GM21737 (cell line): ENCODE measurements at regions not wholly inside any gene's neighbourhood (a gene's known extent, or its start where the extent isn't known, plus 50 kb on each side); places are given as distances from the start of the nearest gene placed in this dataset.
"Not testable (repeated sequence)": the region's sequence is repeated elsewhere in the genome, so short reads cannot be mapped to it uniquely, and the experiment has no call there.

Experiments
- ATAC-seq: cut with Tn5 transposase; IDR thresholded peaks from one replicate; pipeline ENCODE4 v1.9.1; 2021; ENCODE audit warnings: mild to moderate bottlenecking, moderate library complexity; ENCODE audit not compliant: unreplicated experiment

GRCh38 chr13:56736966-56737365 lies 403.8 kb upstream of the PRR20A start:
- no peak for ATAC-seq

GRCh38 chr13:56752636-56753035 lies 388.1 kb upstream of the PRR20A start:
- ATAC-seq = no peak

GRCh38 chr13:56755181-56755935 lies 385.4 kb upstream of the PRR20A start:
- ATAC-seq = no peak

- not testable (repeated sequence) for ATAC-seq
These were observed 377.4 kb upstream of the PRR20A start for GRCh38 chr13:56763333-56763732.

- ATAC-seq = no peak
These were observed 367.6 kb upstream of the PRR20A start for GRCh38 chr13:56773148-56773547.

- ATAC-seq = no peak
These were observed 351.2 kb upstream of the PRR20A start for GRCh38 chr13:56789527-56789926.

- ATAC-seq = no peak
These were observed 303.6 kb upstream of the PRR20A start for GRCh38 chr13:56837161-56837560.

- no peak for ATAC-seq
These were observed 289.9 kb upstream of the PRR20A start for GRCh38 chr13:56850852-56851251.

- no peak for ATAC-seq
These were observed 279.2 kb upstream of the PRR20A start for GRCh38 chr13:56861476-56861875.

- ATAC-seq = no peak
These were observed 276.3 kb upstream of the PRR20A start for GRCh38 chr13:56864451-56864850.

- ATAC-seq = no peak
These were observed 275.3 kb upstream of the PRR20A start for GRCh38 chr13:56865416-56865815.

GRCh38 chr13:56869671-56870070 lies 271.0 kb upstream of the PRR20A start:
- no peak for ATAC-seq

- no peak for ATAC-seq
These were observed 254.3 kb upstream of the PRR20A start for GRCh38 chr13:56886398-56886797.

- ATAC-seq = no peak
These were observed 252.3 kb upstream of the PRR20A start for GRCh38 chr13:56888455-56888854.

- no peak for ATAC-seq
These were observed 246.9 kb upstream of the PRR20A start for GRCh38 chr13:56893843-56894242.

GRCh38 chr13:56900549-56901279 lies 240.0 kb upstream of the PRR20A start:
- ATAC-seq = no peak

GRCh38 chr13:56902276-56902675 lies 238.4 kb upstream of the PRR20A start:
- no peak for ATAC-seq

- no peak for ATAC-seq
These were observed 236.9 kb upstream of the PRR20A start for GRCh38 chr13:56903710-56904282.

- ATAC-seq = no peak
These were observed 233.8 kb upstream of the PRR20A start for GRCh38 chr13:56906909-56907308.

- ATAC-seq = no peak
These were observed 233.0 kb upstream of the PRR20A start for GRCh38 chr13:56907766-56908165.

GRCh38 chr13:56909896-56910600 lies 230.7 kb upstream of the PRR20A start:
- ATAC-seq = no peak
